Ascending aorta (tissue), 2 donors: ENCODE measurements at regions not wholly inside any gene's neighbourhood (a gene's known extent, or its start where the extent isn't known, plus 50 kb on each side); places are given as distances from the start of the nearest gene placed in this dataset.
"Not testable (repeated sequence)": the region's sequence is repeated elsewhere in the genome, so short reads cannot be mapped to it uniquely, and the experiment has no call there.

ENCODE experiments used
- DNase-seq, 2 donors: peaks; one replicate each; pipeline ENCODE4 v3.0.0-alpha.2; 2019; ENCODE audit warnings: low spot score in 2 of 2
- H3K27ac ChIP-seq, 2 donors: fragments of 200-600 bp; sonication (generic); one replicate each; pipeline ENCODE4 v1.5.1; 2016 to 2017; ENCODE audit warnings: mild to moderate bottlenecking in 1 of 2
- H3K27me3 ChIP-seq: fragments of 200-600 bp; sonication (generic); one replicate; pipeline ENCODE4 v1.5.1; 2017
- H3K36me3 ChIP-seq, 2 donors: fragments of 200-600 bp; sonication (generic); one replicate each; pipeline ENCODE4 v1.5.1; 2016
- H3K4me1 ChIP-seq, 2 donors: fragments of 200-600 bp; sonication (generic); one replicate each; pipeline ENCODE4 v1.5.1; 2016 to 2017; ENCODE audit warnings: mild to moderate bottlenecking in 1 of 2
- H3K4me3 ChIP-seq, 2 donors: fragments of 200-600 bp; sonication (generic); one replicate each; pipeline ENCODE4 v1.5.1; 2016 to 2017; ENCODE audit warnings: mild to moderate bottlenecking in 1 of 2
- H3K9me3 ChIP-seq, 2 donors: fragments of 200-600 bp; sonication (generic); one replicate each; pipeline ENCODE4 v1.5.1; 2016
- CTCF ChIP-seq, 3 experiments: fragments of 200-600 bp in 2 of 3; fragments of 450-650 bp in 1 of 3; sonication (generic) in 2 of 3; IDR thresholded peaks; one replicate each; pipeline ENCODE4 v1.5.1; 2016 to 2019; ENCODE audit warnings: antibody characterized with exemption in 3 of 3, mild to moderate bottlenecking in 1 of 3, moderate library complexity in 1 of 3
- intact Hi-C: fragments of 100-400 bp; cut with DNase I; formaldehyde crosslinking; loops from one replicate; pipeline ENCODE4 v1.15.1; 2023

DNA sequence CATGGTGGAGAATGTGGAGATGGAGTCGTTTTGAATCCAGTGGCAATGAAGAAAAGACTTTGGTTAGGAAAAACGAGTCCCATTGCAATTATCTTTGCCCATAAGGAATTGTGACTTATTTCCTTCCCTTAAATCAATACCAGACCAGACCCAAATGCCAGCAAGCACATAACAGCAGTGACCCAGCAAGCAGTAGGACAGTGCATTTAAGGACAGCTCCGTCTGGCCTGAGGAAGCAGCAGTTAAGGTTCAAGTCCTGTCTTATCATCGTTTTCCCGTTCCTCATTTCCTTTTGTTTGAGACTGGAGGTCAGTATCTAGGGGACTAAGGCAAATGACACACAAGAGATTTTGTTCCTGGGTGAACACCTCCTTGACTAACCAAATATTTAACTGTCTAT, 74.6 kb upstream of the FAM20A start:
- H3K9me3 ChIP-seq = no peaks in the 10 kb centered on the region
- H3K27ac ChIP-seq = no peak overlapping the region
- intact Hi-C loops = no loop called here
- H3K27me3 ChIP-seq = no peaks in the 10 kb centered on the region
- no peak for DNase-seq
- H3K36me3 ChIP-seq = no peaks in the 10 kb centered on the region
- no peak for TF ChIP-seq CTCF (IDR thresholded peaks at IDR 0.05)
- H3K4me1 ChIP-seq = no peaks in the 10 kb centered on the region
- no peak overlapping the region for H3K4me3 ChIP-seq

DNA sequence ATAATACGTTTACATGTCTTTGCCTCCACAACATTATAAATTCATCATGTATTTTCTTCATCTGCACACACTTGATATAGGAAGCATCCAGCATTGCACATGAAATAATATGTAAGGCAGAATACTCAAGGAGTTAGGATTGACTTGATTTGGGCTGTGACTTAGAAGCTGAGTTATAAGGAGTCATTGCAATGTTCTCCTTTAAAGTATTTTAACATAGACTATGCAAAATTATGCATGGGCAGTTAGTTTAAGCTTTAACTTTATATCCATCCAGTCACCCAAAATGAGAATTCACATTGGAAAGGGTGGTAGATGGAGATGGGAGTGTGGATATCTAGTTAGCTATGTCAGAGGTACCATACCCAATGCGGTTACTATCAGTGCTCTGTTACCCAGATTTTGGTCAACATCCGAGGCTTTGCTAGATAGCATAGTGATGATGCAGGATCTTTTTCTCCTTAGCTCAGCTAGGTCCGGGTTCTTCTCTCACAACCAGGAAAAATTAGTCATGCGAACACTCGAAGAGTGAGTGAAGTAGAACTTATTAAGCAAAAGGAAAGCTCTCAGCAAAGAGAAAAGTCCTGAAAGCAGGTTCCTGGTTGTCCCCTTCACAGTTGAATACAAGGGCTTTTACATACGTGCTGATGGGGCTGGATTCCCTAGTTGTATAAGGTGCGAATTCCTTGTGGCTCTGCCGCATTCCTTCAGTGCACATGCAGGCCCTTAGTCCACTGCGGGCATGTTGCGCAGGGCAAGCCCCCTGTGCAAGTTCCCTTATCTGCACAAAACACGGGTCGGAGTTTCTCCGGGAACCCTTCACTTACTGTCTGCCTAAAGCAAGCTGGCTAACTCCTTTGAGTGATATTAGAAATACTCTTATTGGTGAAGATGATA, 73.1 kb upstream of the FAM20A start:
- DNase-seq = no peak
- TF ChIP-seq CTCF (IDR thresholded peaks at IDR 0.05) = no peak
- H3K9me3 ChIP-seq = no peaks in the 10 kb centered on the region
- H3K27ac ChIP-seq = no peak overlapping the region
- H3K4me3 ChIP-seq = no peak overlapping the region
- H3K27me3 ChIP-seq = no peaks in the 10 kb centered on the region
- H3K36me3 ChIP-seq = no peaks in the 10 kb centered on the region
- intact Hi-C loops = no loop called here
- no peaks in the 10 kb centered on the region for H3K4me1 ChIP-seq

- intact Hi-C loops = no loop called here
- no peaks in the 10 kb centered on the region for H3K36me3 ChIP-seq
- H3K27me3 ChIP-seq = no peaks in the 10 kb centered on the region
Measured at GRCh38 chr17:68670967-68671693, 70.0 kb upstream of the FAM20A start.

GRCh38 chr17:68666438-68666837, 65.3 kb upstream of the FAM20A start:
- H3K4me1 ChIP-seq, intact Hi-C loops, H3K27me3 ChIP-seq: not testable (repeated sequence)

More at GRCh38 chr17:68670967-68671693, 70.0 kb upstream of the FAM20A start:
- Histone ChIP-seq H3K27ac (no peak overlapping the region), H3K4me3 (no peak overlapping the region), H3K4me1 (no peaks in the 10 kb centered on the region), H3K9me3 (no peaks in the 10 kb centered on the region)
- no peak for DNase-seq
- TF ChIP-seq CTCF (IDR thresholded peaks at IDR 0.05) = no peak

GRCh38 chr17:68665373-68665772, 64.2 kb upstream of the FAM20A start:
- intact Hi-C loops = no loop called here
- H3K36me3 ChIP-seq = no peaks in the 10 kb centered on the region

More at GRCh38 chr17:68666438-68666837, 65.3 kb upstream of the FAM20A start:
- not testable (repeated sequence) for DNase-seq, H3K9me3 ChIP-seq, H3K36me3 ChIP-seq, H3K27ac ChIP-seq, H3K4me3 ChIP-seq

More at GRCh38 chr17:68665373-68665772, 64.2 kb upstream of the FAM20A start:
- Histone ChIP-seq H3K4me3 (no peak overlapping the region), H3K27me3 (no peaks in the 10 kb centered on the region), H3K4me1 (no peaks in the 10 kb centered on the region), H3K27ac (no peak overlapping the region), H3K9me3 (no peaks in the 10 kb centered on the region)
- DNase-seq = no peak
- no peak for TF ChIP-seq CTCF (IDR thresholded peaks at IDR 0.05)
